G401 (cell line): ENCODE measurements at regions not wholly inside any gene's neighbourhood (a gene's known extent, or its start where the extent isn't known, plus 50 kb on each side); places are given as distances from the start of the nearest gene placed in this dataset.

Experiments
- DNase-seq: peaks from one replicate; pipeline ENCODE4 v3.0.0-alpha.2; 2015; ENCODE audit warnings: low spot score
- in situ Hi-C: cut with HindIII; loops from 2 replicates; pipeline ENCODE4 v1.10.0; 2016; ENCODE audit warnings: low sequenced_read_pairs, mixed read lengths

GRCh38 chr15:81589671-81590070 is 215.7 kb upstream of the TMC3 start:
- in situ Hi-C loops = no loop called here
- DNase-seq = no peak

GRCh38 chr15:81575436-81576123 is 201.6 kb upstream of the TMC3 start:
- in situ Hi-C loops = no loop called here

DNA sequence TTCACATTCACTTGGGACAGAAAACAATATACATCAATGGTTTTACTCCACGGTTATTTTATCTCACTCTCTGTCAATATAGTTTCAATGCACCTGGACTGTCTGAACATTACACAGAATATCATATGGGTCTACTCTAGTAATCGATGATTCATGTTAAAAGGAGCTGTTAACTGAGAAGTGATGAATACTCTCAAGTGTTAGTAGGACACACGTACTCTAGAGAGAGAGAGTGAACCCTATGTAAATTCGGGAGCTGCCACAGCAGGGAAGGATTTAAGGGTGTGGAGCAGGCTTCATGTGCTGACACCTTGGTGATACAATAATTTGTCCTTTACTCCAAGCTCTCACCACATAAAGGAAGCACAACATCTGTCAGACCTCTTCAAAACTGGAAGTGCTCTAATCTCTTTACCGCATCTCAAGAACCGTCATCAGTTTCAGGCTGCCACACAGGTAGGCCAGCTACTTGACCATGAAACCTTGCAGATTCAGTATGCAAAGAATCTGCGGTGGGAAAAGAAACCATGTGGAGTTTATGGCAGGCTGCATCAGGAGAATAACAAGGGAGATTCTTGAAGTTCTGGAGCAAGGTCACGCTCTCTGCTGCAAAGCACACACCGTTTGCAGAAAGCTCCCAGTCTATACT is 199.2 kb upstream of the TMC3 start:
- DNase-seq = no peak
- in situ Hi-C loops = no loop called here

More at GRCh38 chr15:81575436-81576123, 201.6 kb upstream of the TMC3 start:
- DNase-seq = no peak

DNA sequence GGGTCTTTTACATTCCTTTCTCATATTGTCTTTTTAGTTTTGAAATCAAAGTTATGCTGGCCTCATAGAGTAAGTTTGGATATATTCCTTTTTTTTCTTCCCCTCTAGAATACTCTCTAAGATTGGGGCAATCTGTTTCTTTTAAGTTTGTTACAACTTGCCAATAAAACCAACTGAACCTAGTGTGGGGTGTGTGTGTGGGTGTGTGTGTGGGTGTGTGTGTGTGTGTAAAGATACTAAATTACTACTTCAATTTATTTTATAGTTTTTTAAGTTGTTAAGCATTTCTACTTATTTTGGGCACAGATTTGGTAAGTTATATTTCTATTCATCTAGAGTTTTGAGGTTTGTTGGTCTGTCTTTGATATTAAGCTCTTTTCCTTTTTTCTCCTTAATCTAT is 198.2 kb upstream of the TMC3 start:
- DNase-seq = no peak
- in situ Hi-C loops = no loop called here

GRCh38 chr15:81569286-81570080 is 195.5 kb upstream of the TMC3 start:
- in situ Hi-C loops = no loop called here

DNA sequence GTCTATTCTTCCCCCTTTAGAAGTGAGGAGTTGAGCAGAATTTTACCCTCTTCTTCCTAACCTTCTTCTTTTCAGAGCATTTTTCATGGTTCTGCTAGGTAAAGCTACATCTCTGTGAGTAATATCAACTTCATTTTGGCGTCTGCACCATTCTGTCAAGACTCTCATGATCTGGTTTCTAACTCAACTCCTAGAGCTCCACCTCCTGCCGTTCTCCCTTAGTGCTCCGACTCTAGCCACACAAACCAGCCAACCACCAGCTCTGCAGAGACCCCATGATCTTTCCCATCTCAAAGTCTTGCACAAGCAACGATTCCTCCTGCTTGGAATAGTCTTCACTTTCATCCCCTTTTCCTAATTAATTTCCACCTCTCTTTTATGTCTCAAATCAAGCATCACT is 193.9 kb upstream of the TMC3 start:
- DNase-seq = no peak
- in situ Hi-C loops = no loop called here

More at GRCh38 chr15:81569286-81570080, 195.5 kb upstream of the TMC3 start:
- DNase-seq = no peak

- DNase-seq = no peak
- in situ Hi-C loops = no loop called here
These were observed 189.0 kb upstream of the TMC3 start for GRCh38 chr15:81562986-81563385.

GRCh38 chr15:81560405-81560804 is 186.4 kb upstream of the TMC3 start:
- no peak for DNase-seq
- in situ Hi-C loops = no loop called here

DNA sequence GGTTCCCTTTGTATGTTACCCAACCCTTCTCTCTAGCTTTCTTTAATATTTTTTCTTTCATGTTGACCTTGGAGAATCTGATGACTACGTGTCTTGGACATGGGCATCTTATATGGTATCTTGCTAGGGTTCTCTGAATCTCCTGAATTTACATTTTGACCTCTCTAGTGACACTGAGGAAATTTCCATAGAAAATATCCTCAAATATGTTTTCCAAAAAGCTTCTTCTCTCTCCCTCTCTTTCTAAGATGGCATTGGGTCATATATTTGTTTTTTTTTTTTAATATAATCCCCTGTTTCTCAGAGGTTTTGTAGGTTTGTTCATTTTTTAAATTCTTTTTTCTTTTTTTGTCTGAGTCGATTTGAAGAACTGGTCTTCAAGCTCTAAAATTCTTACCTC is 184.0 kb upstream of the TMC3 start:
- in situ Hi-C loops = no loop called here

GRCh38 chr15:81555346-81555745 is 181.3 kb upstream of the TMC3 start:
- in situ Hi-C loops = no loop called here
- DNase-seq = no peak

More for the DNA sequence above, 184.0 kb upstream of the TMC3 start:
- no peak for DNase-seq

DNA sequence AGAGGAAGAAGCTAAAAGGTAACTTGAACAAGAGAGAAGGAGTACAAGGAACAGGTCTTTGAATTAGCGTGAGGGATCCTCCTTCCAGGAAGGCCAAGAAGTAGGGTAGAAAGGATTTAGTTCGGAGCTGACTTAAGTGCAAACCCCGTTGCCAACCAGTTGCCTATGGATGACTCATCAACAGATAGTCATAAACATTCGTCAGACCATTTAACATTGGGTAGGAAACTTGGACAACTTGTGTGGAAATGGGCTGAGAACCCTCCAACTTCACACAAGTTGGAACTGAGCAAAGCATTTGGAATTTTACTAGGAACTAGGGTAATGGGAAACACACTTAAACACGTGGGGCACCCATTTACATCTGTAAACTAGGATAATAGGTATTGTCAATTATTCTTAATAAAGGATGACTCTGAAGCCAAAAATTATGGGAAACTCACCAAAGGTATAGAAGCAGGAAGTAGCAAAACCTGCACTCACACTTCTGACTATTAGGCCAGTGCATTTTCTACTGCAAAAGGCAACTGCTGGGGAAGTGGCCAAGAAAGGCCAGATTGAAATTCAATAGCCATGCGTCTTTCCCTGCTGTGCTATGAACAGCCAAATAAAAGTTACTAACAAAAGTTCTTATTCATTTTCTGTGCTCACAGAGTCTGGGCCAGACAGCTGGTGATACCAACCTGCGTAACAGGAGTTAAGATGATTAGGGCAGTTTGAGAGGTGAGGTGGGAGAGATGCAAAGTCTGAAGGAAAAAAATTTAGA is 174.5 kb upstream of the TMC3 start:
- in situ Hi-C loops = no loop called here
- peak; percentile 4 for DNase-seq

DNA sequence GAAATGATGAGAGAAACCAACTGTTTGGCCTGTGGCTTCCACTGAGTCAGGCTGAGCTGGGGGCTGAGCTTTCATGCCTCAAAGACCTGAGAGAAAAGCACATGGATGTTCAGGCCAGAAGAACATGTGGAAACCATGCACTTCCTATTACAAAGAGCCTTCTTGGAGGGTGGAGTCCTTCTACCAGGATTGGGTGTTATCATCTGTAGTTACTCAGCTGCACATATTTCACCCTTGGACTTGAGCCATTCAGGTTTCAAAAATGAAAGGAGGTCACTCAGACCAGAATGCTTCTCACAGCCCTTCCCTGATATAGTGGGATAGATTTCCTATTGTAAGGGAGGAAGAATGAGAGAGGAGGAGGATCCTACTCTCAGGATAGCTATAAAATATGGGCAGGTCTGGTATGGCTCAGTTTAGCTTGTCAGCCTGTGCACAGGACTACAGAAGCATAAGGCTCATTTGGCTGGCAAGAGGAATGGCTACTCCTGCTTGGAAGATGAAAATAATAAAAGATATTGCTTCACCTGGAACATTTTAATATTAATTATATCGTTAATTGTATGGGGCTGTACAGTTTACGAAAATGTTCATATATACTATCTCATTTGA is 173.6 kb upstream of the TMC3 start:
- in situ Hi-C loops = no loop called here
- no peak for DNase-seq

GRCh38 chr15:81544385-81544784 is 170.4 kb upstream of the TMC3 start:
- in situ Hi-C loops = no loop called here
- DNase-seq = no peak

DNA sequence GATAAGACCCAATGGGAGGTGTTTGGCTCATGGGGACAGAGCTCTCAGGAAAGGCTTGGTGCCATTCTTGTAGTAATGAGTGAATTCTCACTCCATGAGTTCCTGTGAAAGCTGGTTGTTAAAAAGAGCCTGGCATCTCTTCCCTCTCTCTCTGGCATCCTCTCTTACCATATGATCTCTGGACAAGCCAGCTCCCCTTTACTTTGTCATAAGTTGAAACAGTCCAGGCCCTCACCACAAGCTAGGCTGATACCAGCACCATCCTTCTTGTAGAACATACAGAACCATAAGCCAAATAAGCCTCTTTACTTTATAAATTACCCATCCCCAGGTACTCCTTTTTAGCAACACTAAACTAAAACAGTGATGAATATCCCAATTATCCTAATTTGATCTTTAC is 166.9 kb upstream of the TMC3 start:
- in situ Hi-C loops = no loop called here

GRCh38 chr15:81536356-81536755 is 162.3 kb upstream of the TMC3 start:
- DNase-seq = no peak
- in situ Hi-C loops = no loop called here

More for the DNA sequence above, 166.9 kb upstream of the TMC3 start:
- peak; percentile 2 for DNase-seq

GRCh38 chr15:81534124-81534523 is 160.1 kb upstream of the TMC3 start:
- DNase-seq = no peak
- in situ Hi-C loops = no loop called here

- in situ Hi-C loops = no loop called here
- no peak for DNase-seq
These were observed 158.0 kb upstream of the TMC3 start for GRCh38 chr15:81532001-81532400.

DNA sequence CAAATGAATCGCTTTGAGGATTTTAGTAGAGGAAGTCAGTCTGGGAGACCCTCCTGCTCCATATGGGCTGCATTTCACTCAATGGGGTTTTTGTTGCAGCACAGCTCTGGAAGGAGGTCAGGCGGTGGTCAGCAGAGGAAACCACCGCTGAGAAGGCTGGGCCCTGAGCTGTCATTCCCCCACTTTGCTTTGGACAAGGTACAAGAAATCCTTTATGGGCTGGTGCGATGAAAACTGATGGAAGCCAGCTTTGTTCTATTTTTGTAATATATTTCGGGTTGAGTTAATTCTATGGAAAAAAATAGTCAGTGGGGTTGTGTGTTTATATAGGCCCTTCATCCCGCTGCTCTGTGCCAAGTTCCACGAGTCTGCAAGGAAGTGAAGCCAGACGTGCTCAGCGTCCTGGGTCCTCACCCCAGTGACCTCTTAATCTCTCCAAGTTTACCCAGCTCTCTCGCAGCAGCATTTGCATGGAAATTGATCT is 157.1 kb upstream of the TMC3 start:
- DNase-seq = no peak
- in situ Hi-C loops = no loop called here

GRCh38 chr15:81530271-81530691 is 156.3 kb upstream of the TMC3 start:
- in situ Hi-C loops = no loop called here
- no peak for DNase-seq
